ENCODE measurements at regions not wholly inside any gene's neighbourhood (a gene's known extent, or its start where the extent isn't known, plus 50 kb on each side); places are given as distances from the start of the nearest gene placed in this dataset.
"Not testable (repeated sequence)": the region's sequence is repeated elsewhere in the genome, so short reads cannot be mapped to it uniquely, and the experiment has no call there.

GRCh38 chr16:34097326-34097725 lies 637.9 kb downstream of the TP53TG3F start:
- peaks cover 20% of the 10 kb centered on the region for H3K36me3 Mint-ChIP-seq
- ATAC-seq (ENCODE audit: low read depth); H3K4me3 Mint-ChIP-seq; POLR2A ChIA-PET; DNase-seq; H3K27me3 Mint-ChIP-seq; H3K4me1 Mint-ChIP-seq; H3K27ac Mint-ChIP-seq: not testable (repeated sequence)
- H3K9me3 Mint-ChIP-seq = peaks cover 55% of the 10 kb centered on the region

DNA sequence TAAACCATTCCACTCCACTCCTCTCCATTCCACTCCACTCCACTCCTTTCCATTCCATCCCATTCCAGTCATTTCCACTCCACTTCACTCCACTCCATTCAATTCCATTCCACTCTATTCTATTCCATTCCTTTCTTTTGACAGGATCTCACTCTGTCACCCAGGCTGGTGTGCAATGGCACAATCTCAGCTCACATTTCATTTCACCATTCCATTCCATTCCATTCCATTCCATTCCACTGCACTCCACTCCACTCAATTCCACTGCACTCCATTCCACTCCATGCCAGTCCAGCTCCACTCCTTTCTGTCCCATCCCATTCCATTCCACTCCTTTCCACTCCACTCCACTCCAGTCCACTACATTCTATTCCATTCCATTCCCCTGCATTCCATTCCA lies 638.6 kb downstream of the TP53TG3F start:
- ATAC-seq (ENCODE audit: low read depth); H3K4me1 Mint-ChIP-seq; H3K4me3 Mint-ChIP-seq; POLR2A ChIA-PET; H3K27ac Mint-ChIP-seq; H3K27me3 Mint-ChIP-seq; DNase-seq: not testable (repeated sequence)
- H3K36me3 Mint-ChIP-seq = peaks cover 20% of the 10 kb centered on the region
- H3K9me3 Mint-ChIP-seq = peaks cover 50% of the 10 kb centered on the region

DNA sequence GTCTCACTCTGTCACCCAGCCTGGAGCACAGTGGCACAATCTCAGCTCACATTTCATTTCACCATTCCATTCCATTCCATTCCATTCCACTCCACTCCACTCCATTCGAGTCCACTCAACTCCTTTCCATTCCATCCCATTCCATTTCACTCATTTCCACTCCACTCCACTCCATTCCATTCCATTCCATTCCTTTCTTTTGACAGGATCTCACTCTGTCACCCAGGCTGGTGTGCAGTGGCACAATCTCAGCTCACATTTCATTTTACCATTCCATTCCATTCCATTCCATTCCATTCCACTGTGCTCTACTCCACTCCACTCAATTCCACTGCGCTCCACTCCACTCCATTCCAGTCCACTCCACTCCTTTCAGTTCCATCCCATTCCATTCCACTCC lies 639.6 kb downstream of the TP53TG3F start:
- ATAC-seq (ENCODE audit: low read depth); H3K4me3 Mint-ChIP-seq; H3K27ac Mint-ChIP-seq; POLR2A ChIA-PET; H3K4me1 Mint-ChIP-seq; DNase-seq; H3K27me3 Mint-ChIP-seq: not testable (repeated sequence)
- H3K9me3 Mint-ChIP-seq = peaks cover 48% of the 10 kb centered on the region
- peaks cover 20% of the 10 kb centered on the region for H3K36me3 Mint-ChIP-seq

Measured in activated naive CD8-positive, alpha-beta T cell treated with anti-CD3 and anti-CD28 coated beads, Interleukin-2, amount 10 ng/mL, durations not matched to agents 7 days and 5 days (primary cell).